Ishikawa (cell line): ENCODE measurements at regions not wholly inside any gene's neighbourhood (a gene's known extent, or its start where the extent isn't known, plus 50 kb on each side); places are given as distances from the start of the nearest gene placed in this dataset.

Source experiments
- CEBPB ChIP-seq: IDR thresholded peaks from 2 replicates; pipeline ENCODE4 v1.6.1; 2012
- CREB1 ChIP-seq: IDR thresholded peaks from 2 replicates; pipeline ENCODE4 v1.6.1; 2012; ENCODE audit warnings: low read depth
- EGR1 ChIP-seq: IDR thresholded peaks from 2 replicates; pipeline ENCODE4 v1.6.1; 2012
- EP300 ChIP-seq: IDR thresholded peaks from 2 replicates; pipeline ENCODE4 v1.6.1; 2012; ENCODE audit warnings: borderline replicate concordance
- FOXM1 ChIP-seq: IDR thresholded peaks from 2 replicates; pipeline ENCODE4 v1.6.1; 2012; ENCODE audit warnings: low read depth, borderline replicate concordance
- MAX ChIP-seq: IDR thresholded peaks from 2 replicates; pipeline ENCODE4 v1.6.1; 2012
- NFIC ChIP-seq: IDR thresholded peaks from 2 replicates; pipeline ENCODE4 v1.6.1; 2012
- RAD21 ChIP-seq: IDR thresholded peaks from 2 replicates; pipeline ENCODE4 v1.6.1; 2012; ENCODE audit warnings: low read depth
- REST ChIP-seq: IDR thresholded peaks from 2 replicates; pipeline ENCODE4 v1.6.1; 2012; ENCODE audit warnings: low read depth, mild to moderate bottlenecking
- TAF1 ChIP-seq: IDR thresholded peaks from 2 replicates; pipeline ENCODE4 v1.6.1; 2012; ENCODE audit warnings: low read depth, mild to moderate bottlenecking
- TCF12 ChIP-seq: IDR thresholded peaks from 2 replicates; pipeline ENCODE4 v1.6.1; 2012; ENCODE audit warnings: low read depth
- TEAD4 ChIP-seq: IDR thresholded peaks from 2 replicates; pipeline ENCODE4 v1.6.1; 2012
- USF1 ChIP-seq: IDR thresholded peaks from 2 replicates; pipeline ENCODE4 v1.6.1; 2012
- YY1 ChIP-seq: IDR thresholded peaks from 2 replicates; pipeline ENCODE4 v1.6.1; 2012; ENCODE audit warnings: low read depth
- ZBTB7A ChIP-seq: IDR thresholded peaks from 2 replicates; pipeline ENCODE4 v1.6.1; 2012; ENCODE audit warnings: low read depth

GRCh38 chr1:90147093-90147492 is 152.2 kb downstream of the ZNF326 start:
- no peak for TF ChIP-seq YY1
- TF ChIP-seq TCF12 = no peak
- TF ChIP-seq REST = no peak
- TF ChIP-seq NFIC = no peak
- no peak for TF ChIP-seq EGR1
- no peak for TF ChIP-seq USF1
- no peak for TF ChIP-seq TAF1
- TF ChIP-seq FOXM1 = no peak
- TF ChIP-seq EP300 = no peak
- TF ChIP-seq CEBPB = no peak
- TF ChIP-seq ZBTB7A = no peak
- TF ChIP-seq TEAD4 = no peak
- no peak for TF ChIP-seq RAD21
- TF ChIP-seq MAX = no peak

GRCh38 chr1:90144820-90145219 is 149.9 kb downstream of the ZNF326 start:
- TF ChIP-seq EGR1 = no peak
- no peak for TF ChIP-seq MAX

- TF ChIP-seq CREB1 (no peak), CEBPB (no peak), TCF12 (no peak), FOXM1 (no peak), ZBTB7A (no peak), REST (no peak), RAD21 (no peak), EGR1 (no peak), TAF1 (no peak), YY1 (no peak), EP300 (no peak), NFIC (no peak), USF1 (no peak), TEAD4 (no peak), MAX (no peak)
Observed at GRCh38 chr1:90143591-90143990, 148.7 kb downstream of the ZNF326 start.

GRCh38 chr1:90142697-90143096 is 147.8 kb downstream of the ZNF326 start:
- TF ChIP-seq REST (no peak), TAF1 (no peak), MAX (no peak), USF1 (no peak), FOXM1 (no peak), CREB1 (no peak), RAD21 (no peak), YY1 (no peak), EP300 (no peak), EGR1 (no peak), CEBPB (no peak), TCF12 (no peak), ZBTB7A (no peak), TEAD4 (no peak), NFIC (no peak)
